ENCODE measurements at regions not wholly inside any gene's neighbourhood (a gene's known extent, or its start where the extent isn't known, plus 50 kb on each side); places are given as distances from the start of the nearest gene placed in this dataset.

- FAIRE-seq: no peak
- no peak for DNase-seq (ENCODE audit: low spot score)
These were observed 260.5 kb upstream of the RORA start for GRCh38 chr15:61489571-61489970.

DNA sequence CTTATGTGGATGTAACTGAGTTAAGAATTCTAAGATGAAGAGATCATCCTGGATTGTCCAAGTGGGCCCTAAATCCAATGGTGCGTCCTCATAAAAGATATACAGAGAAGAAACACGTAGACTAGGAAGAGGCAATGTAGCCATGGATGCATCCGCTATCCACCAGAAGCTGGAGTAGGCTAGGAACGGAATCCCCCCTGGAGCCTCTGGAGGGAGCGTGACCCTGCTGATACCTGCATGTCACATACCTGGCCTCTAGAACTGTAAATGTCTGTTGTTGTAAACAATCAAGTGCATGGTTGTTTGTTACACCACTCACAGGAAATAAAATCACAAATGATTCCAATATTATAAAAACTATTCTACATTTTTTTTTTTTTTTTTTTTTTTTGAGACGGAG is 254.5 kb upstream of the RORA start:
- FAIRE-seq: no peak
- no peak for DNase-seq (ENCODE audit: low spot score)

DNA sequence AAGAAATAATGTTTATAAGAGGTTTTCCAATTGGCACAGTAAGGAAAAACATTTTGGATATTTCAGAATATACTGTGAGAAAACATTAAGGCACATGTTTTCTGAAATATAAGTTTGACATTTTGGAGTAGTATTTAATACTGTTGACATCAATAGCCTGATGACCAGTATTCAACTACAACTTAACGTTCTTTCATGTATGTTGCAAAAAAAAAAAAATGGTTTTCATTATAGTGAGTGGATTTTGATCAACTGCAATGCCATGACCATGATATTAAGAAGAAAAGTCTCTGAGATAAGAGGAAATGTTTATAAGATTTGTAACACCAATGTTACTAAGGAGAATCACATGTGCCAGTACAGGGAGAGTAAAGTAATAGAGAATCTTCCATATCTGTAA is 252.8 kb upstream of the RORA start:
- FAIRE-seq: no peak
- DNase-seq (ENCODE audit: low spot score): no peak

GRCh38 chr15:61480863-61481262 is 251.8 kb upstream of the RORA start:
- FAIRE-seq (no peak), DNase-seq (ENCODE audit: low spot score) (no peak)

DNA sequence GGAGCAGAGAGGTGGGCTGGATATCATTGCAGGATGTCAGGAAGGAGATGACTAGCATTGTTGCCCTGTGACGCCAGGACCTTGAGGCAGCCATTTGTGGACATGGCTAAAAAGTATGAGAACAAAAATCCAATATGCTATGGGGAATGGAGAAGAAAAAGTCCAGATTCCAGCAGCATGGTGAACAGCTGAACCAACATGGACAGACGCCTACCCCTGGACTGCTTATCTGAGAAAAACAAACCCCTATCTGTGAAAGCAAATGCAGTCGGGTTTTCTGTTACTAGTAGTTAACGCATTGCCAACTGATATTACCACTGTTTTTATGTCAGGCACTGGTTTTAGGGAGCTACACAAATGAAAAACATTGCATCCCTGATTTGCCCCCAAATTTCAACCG is 251.2 kb upstream of the RORA start:
- peak; percentile 89 for FAIRE-seq

DNA sequence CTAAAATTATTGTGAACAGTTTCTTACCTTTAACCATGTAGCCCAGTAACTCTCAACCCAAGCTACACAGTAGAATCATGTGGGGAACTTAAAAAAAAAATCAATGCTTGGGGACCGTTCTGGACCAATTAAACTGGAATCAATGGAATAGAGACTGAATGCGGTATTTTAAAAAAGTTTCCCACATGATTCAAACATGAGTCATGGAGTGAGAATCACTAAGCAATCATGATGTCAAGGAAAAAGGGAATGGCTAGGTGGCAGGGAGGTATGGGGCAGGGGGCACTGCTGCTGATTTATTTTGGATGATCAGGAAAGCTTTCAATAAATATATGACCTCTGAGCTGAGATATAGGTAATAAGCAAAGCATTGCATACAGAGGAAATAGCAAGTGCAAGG is 250.5 kb upstream of the RORA start:
- FAIRE-seq (no peak), DNase-seq (ENCODE audit: low spot score) (peak; percentile 70)

More for the DNA sequence above, 251.2 kb upstream of the RORA start:
- no peak for DNase-seq (ENCODE audit: low spot score)

DNA sequence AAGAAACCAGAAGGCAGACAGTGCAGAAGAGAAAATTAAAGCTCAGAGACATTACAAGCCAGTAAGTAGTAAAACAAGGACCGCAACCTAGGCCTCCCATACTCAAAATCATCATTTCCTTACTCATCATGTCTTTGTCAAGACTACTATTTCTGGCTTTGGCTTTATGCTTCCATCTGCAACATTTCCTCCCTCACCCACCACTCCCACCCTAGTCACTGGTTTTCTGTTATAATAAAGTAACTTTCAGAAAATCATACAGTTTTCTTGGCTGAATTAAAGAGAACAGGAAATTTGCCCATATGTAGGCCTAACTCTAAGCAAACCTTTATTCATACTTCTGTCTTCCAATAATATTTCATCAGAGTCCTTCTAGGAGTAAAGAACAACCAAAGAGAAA is 247.6 kb upstream of the RORA start:
- no peak for DNase-seq (ENCODE audit: low spot score)
- no peak for FAIRE-seq

- FAIRE-seq (peak; percentile 86), DNase-seq (ENCODE audit: low spot score) (no peak)
These were observed 245.7 kb upstream of the RORA start for GRCh38 chr15:61474796-61475195.

GRCh38 chr15:61467823-61468222 is 238.7 kb upstream of the RORA start:
- FAIRE-seq: no peak

GRCh38 chr15:61459785-61460707 is 230.9 kb upstream of the RORA start:
- DNase-seq (ENCODE audit: low spot score): peak; percentile 79
- FAIRE-seq: no peak

More at GRCh38 chr15:61467823-61468222, 238.7 kb upstream of the RORA start:
- DNase-seq (ENCODE audit: low spot score): no peak

- no peak for FAIRE-seq
These were observed 228.1 kb upstream of the RORA start for GRCh38 chr15:61457050-61457733.

DNA sequence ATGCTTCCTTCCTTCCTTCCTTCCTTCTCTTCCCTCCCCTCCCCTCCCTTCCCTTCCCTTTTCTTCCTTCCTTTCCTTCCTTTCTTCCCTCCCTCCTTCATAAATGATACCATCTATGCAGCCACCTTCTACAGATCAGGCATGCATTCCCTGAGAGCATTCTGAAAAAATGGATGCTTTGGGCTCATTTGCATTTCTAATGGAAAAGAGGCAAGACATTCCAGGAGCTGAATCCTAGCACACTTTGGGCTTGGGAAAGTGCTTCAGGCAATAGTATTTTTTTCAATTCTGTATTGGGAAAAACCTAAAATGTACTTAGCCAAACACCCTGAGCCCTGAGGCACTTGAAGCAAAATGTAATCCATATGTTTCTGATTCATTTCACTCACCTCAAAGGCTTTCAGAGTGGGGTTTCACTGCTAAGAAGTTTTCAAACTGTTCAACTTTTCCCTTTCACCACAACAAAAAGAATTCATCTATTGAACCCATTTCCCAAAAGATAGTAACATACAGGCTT is 220.1 kb upstream of the RORA start:
- no peak for DNase-seq (ENCODE audit: low spot score)
- no peak for FAIRE-seq

More at GRCh38 chr15:61457050-61457733, 228.1 kb upstream of the RORA start:
- DNase-seq (ENCODE audit: low spot score): no peak

GRCh38 chr15:61447981-61448380 is 218.9 kb upstream of the RORA start:
- FAIRE-seq (no peak), DNase-seq (ENCODE audit: low spot score) (no peak)

DNA sequence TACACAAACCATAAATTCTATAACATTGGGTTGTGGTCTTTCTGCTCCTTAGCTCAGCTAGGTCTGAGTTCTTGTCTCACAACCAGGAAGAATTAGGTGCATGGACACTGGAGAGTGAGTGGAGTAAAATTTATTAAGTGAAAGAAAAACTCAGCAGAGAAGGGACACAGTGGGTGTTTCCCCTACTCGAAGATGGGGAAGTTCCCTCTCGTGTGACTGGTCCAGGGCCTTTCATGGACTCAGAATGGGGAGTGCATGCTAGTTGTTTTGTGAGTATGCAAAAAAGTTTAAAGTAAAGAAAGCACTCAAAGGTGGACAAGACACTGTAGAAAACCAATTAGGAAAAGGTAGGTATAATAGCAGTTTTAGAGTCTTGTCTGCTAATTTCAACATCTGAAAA is 215.5 kb upstream of the RORA start:
- DNase-seq (ENCODE audit: low spot score) (no peak), FAIRE-seq (no peak)

GRCh38 chr15:61442821-61443220 is 213.7 kb upstream of the RORA start:
- DNase-seq (ENCODE audit: low spot score) (no peak), FAIRE-seq (no peak)

DNA sequence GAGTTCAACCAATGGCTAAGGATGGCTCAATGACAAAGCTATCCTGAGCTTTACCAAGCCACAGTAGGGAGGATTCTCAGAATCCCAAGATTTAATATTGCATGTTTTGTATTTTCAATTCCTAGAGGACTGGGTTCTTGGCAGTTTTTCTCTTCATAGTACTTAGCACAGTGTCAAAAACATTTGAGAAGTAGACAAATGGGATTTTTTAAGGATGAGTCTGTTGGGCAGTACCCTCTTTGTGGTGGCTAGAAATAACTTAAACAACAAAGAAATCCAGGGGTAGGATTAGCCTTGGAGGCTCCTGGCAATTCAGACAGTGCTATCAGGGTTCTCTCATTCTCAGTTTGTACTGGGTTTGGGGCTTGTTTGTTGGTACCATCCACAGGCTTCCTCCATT is 212.8 kb upstream of the RORA start:
- FAIRE-seq: no peak
- DNase-seq (ENCODE audit: low spot score): no peak

DNA sequence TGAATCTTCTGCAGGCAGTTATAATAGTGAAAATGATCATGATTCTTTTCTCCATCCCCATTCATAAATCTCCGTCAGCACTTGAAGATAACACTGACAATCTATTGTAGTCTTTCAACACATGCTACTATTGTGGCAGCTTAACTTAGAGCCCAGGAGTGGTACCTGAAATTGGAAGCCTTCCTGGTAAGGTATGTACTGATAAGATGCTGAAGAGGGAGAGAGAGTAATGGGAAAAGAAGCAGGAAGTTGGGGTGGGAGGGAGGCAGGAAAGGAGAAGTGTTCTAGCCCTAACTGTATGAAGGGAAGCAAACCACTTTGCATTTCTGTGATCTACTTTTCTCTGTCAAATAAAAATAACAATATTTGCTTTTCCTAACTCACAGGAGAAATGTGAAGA is 197.4 kb upstream of the RORA start:
- DNase-seq (ENCODE audit: low spot score) (no peak), FAIRE-seq (no peak)

- DNase-seq (ENCODE audit: low spot score) (no peak), FAIRE-seq (no peak)
These were observed 196.8 kb upstream of the RORA start for GRCh38 chr15:61425934-61426333.

DNA sequence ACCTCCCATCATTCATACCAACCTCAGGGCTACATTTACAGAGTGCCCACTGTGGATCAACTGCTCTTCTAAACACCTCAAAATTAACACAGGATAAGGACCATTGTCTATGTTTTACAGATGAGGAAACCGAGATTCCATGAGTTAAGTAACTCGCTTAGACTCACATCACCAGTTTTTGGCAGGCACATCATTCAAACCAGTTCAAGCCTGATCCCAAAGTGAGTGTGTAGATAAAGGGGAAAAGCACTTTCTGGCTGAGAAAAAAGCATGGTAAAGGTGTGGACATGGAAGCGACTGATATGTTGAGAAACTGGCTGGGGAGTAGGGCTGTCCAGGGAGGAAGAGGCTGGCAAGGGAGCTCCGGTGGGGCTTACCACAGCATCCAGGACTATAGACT is 193.7 kb upstream of the RORA start:
- DNase-seq (ENCODE audit: low spot score) (no peak), FAIRE-seq (no peak)

DNA sequence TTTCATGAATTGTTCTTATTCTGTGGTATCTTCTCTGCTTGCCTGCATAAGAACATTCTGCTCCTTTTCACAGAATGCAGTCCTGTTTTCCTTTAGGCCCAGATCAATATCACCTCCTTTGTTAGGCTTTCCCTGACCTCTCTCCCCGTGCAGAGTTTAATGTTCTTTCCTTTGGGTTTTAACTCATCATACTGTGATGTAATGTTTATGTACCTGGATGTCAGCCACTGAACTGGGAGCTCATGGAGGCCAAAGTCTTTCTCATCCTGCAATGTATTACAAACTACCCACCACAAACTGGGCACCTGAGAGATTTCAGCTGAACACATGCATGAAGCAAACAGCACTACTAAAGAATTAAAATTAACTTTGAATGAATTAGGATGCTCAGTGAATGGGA is 192.8 kb upstream of the RORA start:
- DNase-seq (ENCODE audit: low spot score) (no peak), FAIRE-seq (no peak)

DNA sequence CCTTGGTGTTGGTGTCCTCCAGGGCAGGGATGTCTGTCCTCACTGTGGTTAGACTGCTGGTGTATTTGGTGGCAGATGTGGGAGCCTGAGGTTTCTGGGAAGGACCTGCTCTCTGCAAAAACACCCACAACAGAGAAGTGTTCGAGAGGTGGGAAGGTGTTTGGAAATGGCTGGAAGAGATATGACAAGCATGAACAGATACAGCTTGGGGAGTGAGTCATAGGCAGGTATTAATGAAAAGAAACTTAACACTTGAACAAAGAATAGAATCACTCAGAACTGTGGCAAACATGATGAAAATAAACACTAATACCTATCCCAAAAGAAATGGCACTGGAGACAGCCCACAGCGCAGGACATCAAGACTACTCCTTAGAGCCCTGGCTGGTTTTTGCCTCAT is 192.4 kb upstream of the RORA start:
- DNase-seq (ENCODE audit: low spot score) (no peak), FAIRE-seq (peak; percentile 91)

GRCh38 chr15:61420546-61420945 is 191.4 kb upstream of the RORA start:
- FAIRE-seq: no peak
- no peak for DNase-seq (ENCODE audit: low spot score)
